GM10266 (cell line): ENCODE measurements at regions not wholly inside any gene's neighbourhood (a gene's known extent, or its start where the extent isn't known, plus 50 kb on each side); places are given as distances from the start of the nearest gene placed in this dataset.

Source experiments
- DNase-seq: peaks from one replicate; pipeline ENCODE4 v3.0.0; 2012; ENCODE audit errors: extremely low spot score
- TF ChIP-seq, protein P1 (sequence below): IDR thresholded peaks from 2 replicates; pipeline ENCODE4 v1.5.1; 2012; ENCODE audit warnings: mild to moderate bottlenecking, low read depth; ENCODE audit not compliant: control insufficient read depth, insufficient read depth; ENCODE audit errors: missing control alignments

DNA sequence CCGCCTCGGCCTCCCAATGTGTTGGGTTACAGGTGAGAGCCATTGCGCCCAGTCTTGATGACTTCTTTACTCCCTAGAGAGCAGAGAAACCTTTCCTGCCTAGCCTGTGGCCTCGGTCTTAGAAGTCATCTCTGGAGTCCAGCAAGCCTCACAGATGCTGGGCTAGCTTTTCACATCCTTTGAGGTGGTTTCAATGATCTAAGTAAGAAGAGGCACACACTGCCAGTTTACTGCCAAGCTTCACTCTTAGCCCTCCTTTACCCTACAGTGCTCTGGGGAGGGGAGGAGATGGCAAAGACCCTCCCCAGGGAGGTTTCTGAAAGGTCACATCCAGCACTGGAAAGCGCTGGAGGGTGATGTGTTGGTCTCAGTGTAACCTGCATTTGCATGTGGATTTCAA lies 304.8 kb downstream of the PCNX1 start:
- DNase-seq, result no peak
- TF ChIP-seq, protein P1, sequence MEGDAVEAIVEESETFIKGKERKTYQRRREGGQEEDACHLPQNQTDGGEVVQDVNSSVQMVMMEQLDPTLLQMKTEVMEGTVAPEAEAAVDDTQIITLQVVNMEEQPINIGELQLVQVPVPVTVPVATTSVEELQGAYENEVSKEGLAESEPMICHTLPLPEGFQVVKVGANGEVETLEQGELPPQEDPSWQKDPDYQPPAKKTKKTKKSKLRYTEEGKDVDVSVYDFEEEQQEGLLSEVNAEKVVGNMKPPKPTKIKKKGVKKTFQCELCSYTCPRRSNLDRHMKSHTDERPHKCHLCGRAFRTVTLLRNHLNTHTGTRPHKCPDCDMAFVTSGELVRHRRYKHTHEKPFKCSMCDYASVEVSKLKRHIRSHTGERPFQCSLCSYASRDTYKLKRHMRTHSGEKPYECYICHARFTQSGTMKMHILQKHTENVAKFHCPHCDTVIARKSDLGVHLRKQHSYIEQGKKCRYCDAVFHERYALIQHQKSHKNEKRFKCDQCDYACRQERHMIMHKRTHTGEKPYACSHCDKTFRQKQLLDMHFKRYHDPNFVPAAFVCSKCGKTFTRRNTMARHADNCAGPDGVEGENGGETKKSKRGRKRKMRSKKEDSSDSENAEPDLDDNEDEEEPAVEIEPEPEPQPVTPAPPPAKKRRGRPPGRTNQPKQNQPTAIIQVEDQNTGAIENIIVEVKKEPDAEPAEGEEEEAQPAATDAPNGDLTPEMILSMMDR, result no peak

DNA sequence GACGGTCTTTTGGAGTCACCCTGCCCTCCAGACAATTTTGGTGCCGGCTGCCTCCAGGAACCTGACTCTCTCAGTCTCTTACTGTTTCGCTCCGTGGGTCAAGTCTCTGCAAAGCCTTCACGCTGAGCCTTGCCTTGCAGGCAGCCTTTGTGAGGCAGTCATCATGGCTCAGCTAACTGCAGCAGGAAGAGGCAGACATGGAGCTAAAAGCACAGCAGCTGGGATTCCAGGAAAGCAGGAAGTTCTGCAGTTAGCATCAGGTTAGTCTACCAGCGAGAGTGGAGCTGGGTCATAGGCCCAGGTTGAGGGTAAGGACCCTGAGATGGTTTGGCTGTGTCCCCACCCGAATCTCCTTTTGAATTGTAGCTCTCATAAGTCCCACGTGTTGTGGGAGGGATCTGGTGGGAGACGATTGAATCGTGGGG lies 305.4 kb downstream of the PCNX1 start:
- no peak for DNase-seq
- TF ChIP-seq, protein P1, result no peak

DNA sequence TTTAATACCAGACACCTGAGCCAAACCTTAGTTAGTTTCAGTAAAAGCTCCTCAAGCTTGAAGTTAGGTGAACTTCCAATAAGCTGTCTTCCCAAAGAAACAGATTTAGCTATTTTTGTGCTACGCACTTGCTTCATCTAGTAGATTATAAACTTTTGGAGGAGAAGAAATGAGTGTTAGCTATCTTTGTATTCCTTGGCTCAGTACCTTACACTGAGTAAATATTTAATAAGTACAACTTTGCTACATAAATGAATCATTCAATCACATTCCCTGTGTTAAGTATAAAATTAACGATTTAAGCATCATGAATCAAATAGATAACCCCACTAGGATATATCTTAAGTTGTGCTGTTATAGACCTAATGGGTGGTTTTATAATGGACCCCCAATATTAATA lies 307.0 kb downstream of the PCNX1 start:
- DNase-seq, result no peak
- TF ChIP-seq, protein P1, result no peak

DNA sequence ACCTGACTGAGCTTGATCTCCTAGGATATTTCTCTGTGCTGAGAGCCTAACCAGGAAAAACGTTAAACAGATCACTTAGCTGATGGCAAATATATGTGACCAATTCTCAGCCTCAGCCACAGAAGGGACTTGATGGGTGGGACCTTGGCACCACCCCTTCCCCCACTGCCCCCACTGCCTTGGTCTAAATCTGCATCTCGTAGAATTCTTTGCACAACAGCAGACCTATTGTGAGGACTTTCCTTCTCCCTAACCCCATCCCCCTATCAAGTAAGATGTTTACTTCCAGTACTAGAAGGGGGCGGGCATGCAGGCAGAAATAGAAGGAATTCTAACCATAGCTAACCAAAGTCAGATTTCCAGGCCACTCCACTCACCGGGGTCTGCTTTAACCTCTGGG lies 313.2 kb downstream of the PCNX1 start:
- TF ChIP-seq, protein P1, result no peak
- DNase-seq, result no peak

DNA sequence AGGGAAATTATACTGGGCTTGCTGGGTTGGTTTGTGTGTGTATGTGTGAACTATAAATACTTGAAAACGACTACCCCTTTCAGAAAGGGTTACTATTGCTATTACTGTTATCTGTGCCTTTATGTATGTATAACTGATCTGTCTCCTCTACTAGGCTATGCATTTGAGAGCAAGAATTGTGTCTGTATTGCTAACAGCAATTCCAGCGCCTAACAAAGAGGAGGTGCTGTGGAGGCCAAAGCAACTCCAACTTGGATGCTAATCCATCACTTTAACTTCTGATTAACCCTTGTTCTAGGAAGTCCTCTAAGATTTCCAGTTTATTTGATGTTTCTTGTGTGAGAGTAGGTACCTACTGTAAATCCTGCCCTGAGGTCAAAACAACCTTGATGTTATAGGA lies 313.9 kb downstream of the PCNX1 start:
- TF ChIP-seq, protein P1, result no peak

DNA sequence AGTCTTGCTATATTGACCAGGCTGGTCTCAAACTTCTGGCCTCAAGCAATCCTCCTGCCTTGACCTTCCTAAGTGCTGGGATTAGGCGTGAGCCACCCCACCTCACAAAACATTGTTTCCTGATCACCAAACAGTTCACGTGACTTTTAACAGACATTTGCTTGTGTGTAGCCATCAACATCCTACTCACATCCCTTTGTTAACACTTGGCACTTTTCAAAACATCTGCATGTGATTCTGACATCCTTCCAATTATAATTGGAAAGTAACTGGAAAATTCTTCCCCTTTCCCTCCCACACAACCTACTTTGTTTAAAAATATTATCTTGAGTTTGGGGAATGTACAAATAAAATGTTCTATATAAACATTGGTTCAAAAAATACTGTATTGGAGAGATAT lies 317.9 kb downstream of the PCNX1 start:
- TF ChIP-seq, protein P1, result no peak
- DNase-seq, result no peak

More for the DNA sequence above, 313.9 kb downstream of the PCNX1 start:
- DNase-seq, result no peak

DNA sequence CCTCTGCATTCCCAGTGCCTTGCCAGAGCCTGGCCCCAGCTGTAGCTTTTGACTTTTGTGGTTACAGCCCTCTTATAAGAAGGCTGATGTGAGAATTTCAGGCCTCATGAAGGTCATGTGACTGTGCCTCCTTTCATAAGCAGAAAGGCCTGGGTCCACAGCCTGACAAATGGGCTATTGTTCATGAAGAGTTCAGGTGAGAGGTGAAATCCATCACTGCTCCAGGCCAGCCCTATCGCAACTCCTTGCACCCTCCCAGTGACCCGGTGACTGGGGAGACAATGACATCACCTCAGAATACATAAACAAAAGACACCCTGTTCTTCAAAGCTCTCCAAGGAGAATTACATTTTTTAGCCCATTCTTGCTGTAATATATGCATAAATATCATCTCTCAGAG lies 321.5 kb downstream of the PCNX1 start:
- DNase-seq, result no peak
- TF ChIP-seq, protein P1, result no peak
